Uterus (tissue), 3 donors: ENCODE measurements at regions not wholly inside any gene's neighbourhood (a gene's known extent, or its start where the extent isn't known, plus 50 kb on each side); places are given as distances from the start of the nearest gene placed in this dataset.

Experiments used
- DNase-seq, 2 donors: peaks; one replicate each; pipeline ENCODE4 v3.0.0-alpha.2; 2019 to 2020
- H3K27ac ChIP-seq, 2 donors: fragments of 200-600 bp; sonication (generic); 1 replicate in 1 of 2; 2 replicates in 1 of 2; pipeline ENCODE4 v1.5.1; 2016 to 2018
- H3K27me3 ChIP-seq, 2 donors: fragments of 200-600 bp; sonication (generic); one replicate each; pipeline ENCODE4 v1.5.1; 2018 to 2019; ENCODE audit warnings: control low read depth in 1 of 2
- H3K36me3 ChIP-seq, 2 donors: fragments of 200-600 bp; sonication (generic); one replicate each; pipeline ENCODE4 v1.5.1; 2019; ENCODE audit warnings: control low read depth in 1 of 2
- H3K4me1 ChIP-seq, 2 donors: fragments of 200-600 bp; sonication (generic); one replicate each; pipeline ENCODE4 v1.5.1; 2018 to 2019; ENCODE audit warnings: control low read depth in 1 of 2
- H3K4me3 ChIP-seq, 2 donors: fragments of 200-600 bp; sonication (generic); 1 replicate in 1 of 2; 2 replicates in 1 of 2; pipeline ENCODE4 v1.5.1; 2018 to 2019; ENCODE audit warnings: mild to moderate bottlenecking in 1 of 2
- H3K9me3 ChIP-seq, 2 donors: fragments of 200-600 bp; sonication (generic); one replicate each; pipeline ENCODE4 v1.5.1; 2019; ENCODE audit warnings: control low read depth in 1 of 2
- CTCF ChIP-seq, 4 experiments: fragments of 200-600 bp in 2 of 4; fragments of 450-650 bp in 2 of 4; sonication (generic) in 2 of 4; IDR thresholded peaks; one replicate each; pipeline ENCODE4 v1.5.1; 2016 to 2019; ENCODE audit warnings: antibody characterized with exemption in 4 of 4, mild to moderate bottlenecking in 2 of 4, moderate library complexity in 1 of 4
- POLR2A ChIP-seq, 2 donors: fragments of 450-650 bp; IDR thresholded peaks; one replicate each; pipeline ENCODE4 v1.6.1; 2016; ENCODE audit warnings: antibody characterized with exemption in 2 of 2, mild to moderate bottlenecking in 1 of 2, moderate library complexity in 1 of 2
- intact Hi-C: fragments of 100-400 bp; cut with DNase I; formaldehyde crosslinking; loops from one replicate; pipeline ENCODE4 v1.15.1; 2023; ENCODE audit warnings: low total_unique reads
- donor health status: DM: yes; HTN: yes; CAD: no.

- no peak for DNase-seq
- Histone ChIP-seq H3K36me3 (no peaks in the 10 kb centered on the region), H3K27me3 (no peaks in the 10 kb centered on the region), H3K27ac (no peak overlapping the region), H3K4me1 (no peaks in the 10 kb centered on the region), H3K9me3 (peaks cover 0 to 7% of the 10 kb centered on the region in 2 donors), H3K4me3 (no peak overlapping the region)
- intact Hi-C loops = no loop called here
- TF ChIP-seq POLR2A (IDR thresholded peaks at IDR 0.05) (no peak), CTCF (IDR thresholded peaks at IDR 0.05) (no peak)
Observed at GRCh38 chr6:85195243-85195642, 254.6 kb upstream of the NT5E start.

- DNase-seq = no peak
- Histone ChIP-seq H3K4me1 (no peaks in the 10 kb centered on the region), H3K36me3 (no peaks in the 10 kb centered on the region), H3K4me3 (no peak overlapping the region), H3K27me3 (no peaks in the 10 kb centered on the region), H3K9me3 (peaks cover 0 to 8% of the 10 kb centered on the region in 2 donors), H3K27ac (no peak overlapping the region)
- TF ChIP-seq CTCF (IDR thresholded peaks at IDR 0.05) (no peak), POLR2A (IDR thresholded peaks at IDR 0.05) (no peak)
- intact Hi-C loops = no loop called here
Observed at GRCh38 chr6:85193339-85193738, 256.5 kb upstream of the NT5E start.

- no peak for TF ChIP-seq POLR2A (IDR thresholded peaks at IDR 0.05)
- no peak for TF ChIP-seq CTCF (IDR thresholded peaks at IDR 0.05)
- Histone ChIP-seq H3K9me3 (peaks cover 0 to 8% of the 10 kb centered on the region in 2 donors), H3K36me3 (no peaks in the 10 kb centered on the region), H3K4me3 (no peak overlapping the region), H3K27me3 (no peaks in the 10 kb centered on the region), H3K4me1 (no peaks in the 10 kb centered on the region), H3K27ac (no peak overlapping the region)
- intact Hi-C loops = no loop called here
- DNase-seq = no peak
Observed at GRCh38 chr6:85192596-85192995, 257.3 kb upstream of the NT5E start.

- TF ChIP-seq CTCF (IDR thresholded peaks at IDR 0.05) = no peak
- Histone ChIP-seq H3K4me1 (no peaks in the 10 kb centered on the region), H3K9me3 (peaks cover 0 to 8% of the 10 kb centered on the region in 2 donors), H3K36me3 (no peaks in the 10 kb centered on the region), H3K4me3 (no peak overlapping the region), H3K27ac (no peak overlapping the region), H3K27me3 (no peaks in the 10 kb centered on the region)
- intact Hi-C loops = no loop called here
- no peak for DNase-seq
Observed at GRCh38 chr6:85192186-85192585, 257.7 kb upstream of the NT5E start.

- H3K4me1 ChIP-seq = no peaks in the 10 kb centered on the region
- intact Hi-C loops = no loop called here
- H3K27ac ChIP-seq = no peak overlapping the region
- no peak overlapping the region for H3K4me3 ChIP-seq
- no peak for DNase-seq
- H3K9me3 ChIP-seq = peaks cover 0 to 8% of the 10 kb centered on the region in 2 donors
- no peaks in the 10 kb centered on the region for H3K36me3 ChIP-seq
- no peaks in the 10 kb centered on the region for H3K27me3 ChIP-seq
- TF ChIP-seq POLR2A (IDR thresholded peaks at IDR 0.05) (no peak), CTCF (IDR thresholded peaks at IDR 0.05) (no peak)
Observed at GRCh38 chr6:85191656-85192055, 258.2 kb upstream of the NT5E start.
